Activated naive CD4-positive, alpha-beta T cell treated with anti-CD3 and anti-CD28 coated beads for 36 hours (primary cell): ENCODE measurements at regions not wholly inside any gene's neighbourhood (a gene's known extent, or its start where the extent isn't known, plus 50 kb on each side); places are given as distances from the start of the nearest gene placed in this dataset.

Experiments used
- CTCF ChIA-PET: fragments of 350-600 bp; sonication (Branson Sonifier 250); formaldehyde crosslinking; loops from one replicate; lab custom pipeline; 2021; ENCODE audit warnings: antibody characterized with exemption; lab: Charles Lee
- DNase-seq: peaks from one replicate; pipeline ENCODE4 v3.0.0-alpha.2; 2020
- H3K27ac Mint-ChIP-seq: one replicate; pipeline ENCODE4 v1.8.0; 2021; ENCODE audit warnings: mild to moderate bottlenecking, mixed read lengths
- H3K27me3 Mint-ChIP-seq: one replicate; pipeline ENCODE4 v1.8.0; 2021; ENCODE audit warnings: low read depth, mixed read lengths
- H3K36me3 Mint-ChIP-seq: one replicate; pipeline ENCODE4 v1.8.0; 2021; ENCODE audit warnings: low read depth, mixed read lengths
- H3K4me1 Mint-ChIP-seq: one replicate; pipeline ENCODE4 v1.8.0; 2021; ENCODE audit warnings: low read depth, mixed read lengths
- H3K4me3 Mint-ChIP-seq: one replicate; pipeline ENCODE4 v1.8.0; 2021; ENCODE audit warnings: mild to moderate bottlenecking, moderate library complexity, mixed read lengths
- H3K9me3 Mint-ChIP-seq: one replicate; pipeline ENCODE4 v1.8.0; 2021; ENCODE audit warnings: mixed read lengths
- intact Hi-C: fragments of 100-400 bp; cut with micrococcal nuclease; formaldehyde crosslinking; loops from one replicate; pipeline ENCODE4 v1.15.1; 2023

DNA sequence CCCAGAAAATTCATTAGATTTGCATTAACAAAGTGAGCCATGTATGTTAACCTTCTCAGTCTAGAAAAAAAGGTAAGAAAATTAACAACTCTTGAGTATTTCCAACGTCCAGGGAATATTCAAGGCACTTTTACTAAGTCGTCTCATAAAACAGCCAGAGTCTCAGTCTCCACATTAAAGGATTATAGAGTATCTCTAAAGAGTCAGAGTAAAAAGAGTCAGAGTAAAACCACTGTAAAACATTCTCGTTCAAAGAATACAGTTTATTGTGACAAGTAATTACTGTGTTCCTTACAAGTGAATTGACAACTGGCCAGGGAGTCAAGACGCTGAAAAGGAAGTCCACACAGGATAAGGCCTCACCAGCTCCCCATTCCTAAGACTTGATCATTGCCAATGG is 97.2 kb upstream of the ISL1 start:
- Mint-ChIP-seq H3K36me3 (no peaks in the 10 kb centered on the region), H3K4me3 (no peak overlapping the region), H3K27ac (no peak overlapping the region), H3K27me3 (no peaks in the 10 kb centered on the region), H3K9me3 (peaks cover 1% of the 10 kb centered on the region), H3K4me1 (no peaks in the 10 kb centered on the region)
- DNase-seq = no peak
- CTCF ChIA-PET = interaction anchor here (0.7 kb wide), 1 partner anchor 82 kb away, joined by 3 read pairs; no protein-coding TSS in a partner anchor
- intact Hi-C loops = no loop called here

DNA sequence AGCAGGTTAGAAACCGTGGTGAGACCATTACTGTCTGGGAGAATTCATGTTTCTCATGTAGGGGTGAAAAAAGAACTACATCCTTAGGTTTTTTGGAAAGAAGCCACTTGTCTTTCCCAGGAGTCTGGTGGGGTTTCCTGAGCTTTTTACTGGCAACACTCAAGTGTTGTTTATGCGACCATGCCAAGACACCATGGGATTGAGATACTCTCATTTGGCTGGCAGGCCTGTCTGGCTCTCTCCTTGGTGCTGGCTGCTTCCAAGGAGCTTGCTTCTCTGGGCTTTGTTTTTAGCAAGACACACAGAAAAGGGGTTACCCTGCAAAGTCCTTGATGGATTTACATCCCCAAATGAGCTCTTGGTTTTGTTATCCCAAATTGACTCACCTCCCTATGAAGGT is 80.9 kb upstream of the ISL1 start:
- Mint-ChIP-seq H3K4me3 (no peak overlapping the region), H3K27me3 (no peaks in the 10 kb centered on the region), H3K27ac (no peak overlapping the region), H3K9me3 (peaks cover 9% of the 10 kb centered on the region), H3K36me3 (no peaks in the 10 kb centered on the region), H3K4me1 (no peaks in the 10 kb centered on the region)
- intact Hi-C loops = no loop called here
- CTCF ChIA-PET = no interaction called here
- DNase-seq = no peak

DNA sequence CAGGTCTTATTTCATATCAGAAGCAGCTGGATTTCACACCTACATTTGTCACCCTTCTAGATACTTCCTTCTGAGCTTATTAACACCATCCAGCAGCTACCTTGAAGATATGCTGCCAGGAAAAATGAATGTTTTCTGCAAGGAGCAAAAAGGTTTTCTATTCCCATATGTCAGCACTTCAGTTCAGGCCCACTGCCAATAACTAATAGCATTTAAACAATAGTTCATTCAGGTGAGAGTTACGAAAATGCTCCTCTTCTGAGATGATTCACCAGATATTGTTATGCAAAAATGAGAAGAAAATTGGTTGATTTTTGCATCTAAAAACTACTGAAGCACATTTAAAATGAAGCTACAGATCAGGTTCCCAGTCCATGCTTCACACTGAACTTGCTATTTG is 56.4 kb upstream of the ISL1 start:
- Mint-ChIP-seq H3K27ac (no peak overlapping the region), H3K9me3 (peaks cover 2% of the 10 kb centered on the region), H3K4me3 (no peak overlapping the region), H3K27me3 (no peaks in the 10 kb centered on the region), H3K36me3 (no peaks in the 10 kb centered on the region), H3K4me1 (no peaks in the 10 kb centered on the region)
- CTCF ChIA-PET = no interaction called here
- intact Hi-C loops = no loop called here
- DNase-seq = no peak
